ENCODE measurements at regions not wholly inside any gene's neighbourhood (a gene's known extent, or its start where the extent isn't known, plus 50 kb on each side); places are given as distances from the start of the nearest gene placed in this dataset.

DNA sequence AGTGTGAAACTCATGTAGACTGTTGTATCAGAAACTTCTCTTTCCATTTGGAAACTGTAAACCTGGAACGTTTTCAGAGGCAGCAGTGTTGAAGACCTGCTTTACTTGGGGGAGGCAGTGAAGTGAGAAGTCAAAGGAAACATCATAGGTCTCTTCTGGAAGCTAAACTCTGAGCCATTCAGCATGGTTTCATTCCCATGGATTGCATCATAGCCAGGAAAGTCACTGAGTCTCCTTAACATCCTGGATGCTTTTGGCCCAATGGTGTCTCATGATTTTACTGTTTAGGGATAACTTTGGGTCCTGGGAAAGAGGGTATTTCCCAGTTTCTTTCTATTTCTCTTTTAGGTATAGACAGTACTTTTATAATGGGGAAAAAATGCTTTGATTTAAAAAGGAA, 153.2 kb upstream of the E2F8 start:
- H3K4me3 ChIP-seq = no peak overlapping the region
- TF ChIP-seq, protein P1, sequence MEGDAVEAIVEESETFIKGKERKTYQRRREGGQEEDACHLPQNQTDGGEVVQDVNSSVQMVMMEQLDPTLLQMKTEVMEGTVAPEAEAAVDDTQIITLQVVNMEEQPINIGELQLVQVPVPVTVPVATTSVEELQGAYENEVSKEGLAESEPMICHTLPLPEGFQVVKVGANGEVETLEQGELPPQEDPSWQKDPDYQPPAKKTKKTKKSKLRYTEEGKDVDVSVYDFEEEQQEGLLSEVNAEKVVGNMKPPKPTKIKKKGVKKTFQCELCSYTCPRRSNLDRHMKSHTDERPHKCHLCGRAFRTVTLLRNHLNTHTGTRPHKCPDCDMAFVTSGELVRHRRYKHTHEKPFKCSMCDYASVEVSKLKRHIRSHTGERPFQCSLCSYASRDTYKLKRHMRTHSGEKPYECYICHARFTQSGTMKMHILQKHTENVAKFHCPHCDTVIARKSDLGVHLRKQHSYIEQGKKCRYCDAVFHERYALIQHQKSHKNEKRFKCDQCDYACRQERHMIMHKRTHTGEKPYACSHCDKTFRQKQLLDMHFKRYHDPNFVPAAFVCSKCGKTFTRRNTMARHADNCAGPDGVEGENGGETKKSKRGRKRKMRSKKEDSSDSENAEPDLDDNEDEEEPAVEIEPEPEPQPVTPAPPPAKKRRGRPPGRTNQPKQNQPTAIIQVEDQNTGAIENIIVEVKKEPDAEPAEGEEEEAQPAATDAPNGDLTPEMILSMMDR (IDR thresholded peaks at IDR 0.05) = no peak
- H3K9me3 ChIP-seq = no peaks in the 10 kb centered on the region
- H3K27me3 ChIP-seq (ENCODE audit: low read depth) = no peaks in the 10 kb centered on the region
- no peak for DNase-seq
- no peak overlapping the region for H3K27ac ChIP-seq
- peaks cover 6% of the 10 kb centered on the region for H3K4me1 ChIP-seq
- intact Hi-C loops (cut with DNase I) = no loop called here
- no peaks in the 10 kb centered on the region for H3K36me3 ChIP-seq
- no peak for ATAC-seq

DNA sequence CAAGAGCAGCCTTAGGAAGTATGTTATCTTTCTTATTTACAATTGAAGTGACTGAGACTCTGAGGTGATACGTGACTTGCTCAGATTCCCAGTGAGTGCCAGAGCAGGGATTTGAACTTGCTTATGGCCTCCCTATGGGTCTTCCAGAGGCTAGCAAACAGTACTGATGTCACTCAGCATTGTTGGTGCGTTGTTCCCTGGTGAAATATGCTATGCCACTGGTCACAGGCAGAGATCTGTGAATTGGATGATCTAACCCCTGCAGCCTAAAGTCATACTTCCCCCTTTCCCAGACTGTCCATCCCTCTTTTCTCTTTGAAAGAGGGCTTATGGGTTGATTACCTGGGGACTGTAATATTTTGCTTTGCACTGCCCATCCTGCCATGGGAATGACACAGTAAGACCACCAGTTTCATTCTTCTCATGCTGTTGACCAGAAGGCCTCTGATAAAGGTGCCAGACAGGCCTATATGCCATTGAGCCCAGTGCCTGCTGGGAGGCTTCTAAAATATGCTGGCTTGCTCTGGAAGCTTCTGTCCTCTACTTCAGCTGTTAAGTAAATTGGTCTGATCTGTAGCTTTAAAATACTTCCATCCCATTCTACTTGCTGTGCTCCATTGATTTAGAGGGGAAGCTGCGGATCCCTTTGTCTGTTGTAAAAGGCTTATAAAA, 152.2 kb upstream of the E2F8 start:
- TF ChIP-seq, protein P1 (IDR thresholded peaks at IDR 0.05) = no peak
- no peak for ATAC-seq
- no peaks in the 10 kb centered on the region for H3K36me3 ChIP-seq
- peaks cover 9% of the 10 kb centered on the region for H3K4me1 ChIP-seq
- intact Hi-C loops (cut with DNase I) = no loop called here
- no peak for DNase-seq
- H3K9me3 ChIP-seq = no peaks in the 10 kb centered on the region
- no peak overlapping the region for H3K4me3 ChIP-seq
- no peak overlapping the region for H3K27ac ChIP-seq
- no peaks in the 10 kb centered on the region for H3K27me3 ChIP-seq (ENCODE audit: low read depth)

DNA sequence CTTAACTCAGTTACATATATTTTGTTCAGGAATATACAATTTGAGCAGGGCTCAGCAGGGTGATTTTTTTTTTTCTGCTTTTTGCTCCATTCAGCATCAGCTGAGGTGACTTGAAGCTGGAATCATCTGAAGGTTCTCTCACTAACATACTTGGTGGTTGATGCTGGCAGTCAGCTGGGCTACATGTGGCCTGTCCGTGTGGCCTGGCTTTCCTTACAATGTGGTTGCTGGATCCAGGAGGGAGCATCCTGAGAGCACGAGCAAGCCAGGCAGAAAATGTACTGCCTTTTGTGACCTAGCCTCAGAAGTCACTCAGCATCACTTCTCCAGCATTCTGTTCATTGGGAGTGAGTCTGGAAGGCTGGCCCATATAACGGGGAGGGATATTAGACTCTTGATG, 151.6 kb upstream of the E2F8 start:
- H3K27ac ChIP-seq = no peak overlapping the region
- H3K9me3 ChIP-seq = no peaks in the 10 kb centered on the region

DNA sequence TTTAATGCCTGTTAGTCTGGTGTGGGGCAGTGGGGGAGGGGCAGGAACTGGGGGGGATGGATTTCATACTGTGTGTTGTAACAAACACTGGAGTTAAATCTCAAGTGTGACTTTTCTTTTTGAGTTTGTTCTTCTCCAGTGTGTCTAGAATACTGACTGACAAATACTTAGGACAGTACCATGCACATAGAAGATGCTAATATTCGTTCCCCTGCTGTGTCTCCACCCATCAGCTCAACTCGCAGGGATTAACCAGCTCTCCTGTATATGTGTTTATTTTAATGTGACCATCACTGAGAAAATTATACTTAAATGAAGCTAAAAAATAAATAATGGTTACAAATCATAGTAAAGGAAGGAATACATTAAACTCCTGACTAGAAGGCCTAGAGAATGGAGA, 150.9 kb upstream of the E2F8 start:
- H3K27ac ChIP-seq = no peak overlapping the region
- no peaks in the 10 kb centered on the region for H3K36me3 ChIP-seq
- ATAC-seq (no peak), DNase-seq (no peak)
- H3K9me3 ChIP-seq = no peaks in the 10 kb centered on the region
- H3K27me3 ChIP-seq (ENCODE audit: low read depth) = no peaks in the 10 kb centered on the region
- TF ChIP-seq, protein P1 (IDR thresholded peaks at IDR 0.05) = no peak
- H3K4me1 ChIP-seq = peaks cover 5% of the 10 kb centered on the region
- no peak overlapping the region for H3K4me3 ChIP-seq
- intact Hi-C loops (cut with DNase I) = no loop called here

More for the DNA sequence above, 151.6 kb upstream of the E2F8 start:
- H3K36me3 ChIP-seq = no peaks in the 10 kb centered on the region
- intact Hi-C loops (cut with DNase I) = no loop called here
- H3K27me3 ChIP-seq (ENCODE audit: low read depth) = no peaks in the 10 kb centered on the region
- H3K4me3 ChIP-seq = no peak overlapping the region
- peaks cover 5% of the 10 kb centered on the region for H3K4me1 ChIP-seq
- TF ChIP-seq, protein P1 (IDR thresholded peaks at IDR 0.05) = no peak
- DNase-seq (no peak), ATAC-seq (no peak)

DNA sequence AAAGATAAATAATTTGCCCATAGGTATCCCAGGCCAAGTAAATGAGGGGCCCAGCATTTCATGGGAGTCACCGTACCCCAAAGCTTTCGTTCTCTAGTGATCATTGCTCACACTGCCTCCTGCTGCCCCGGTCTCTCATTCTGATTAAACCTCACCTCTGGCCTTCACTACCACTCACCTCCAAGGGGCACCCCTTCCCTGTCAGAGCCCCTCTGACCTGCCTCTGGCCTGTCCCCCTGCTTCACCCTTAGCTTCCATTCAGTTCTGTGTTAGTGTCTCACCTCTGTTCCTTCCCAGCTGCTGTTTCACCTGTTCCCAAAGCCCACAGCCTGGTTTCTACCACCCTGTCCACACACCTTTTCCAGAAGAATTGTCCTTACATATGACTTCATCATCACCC, 150.3 kb upstream of the E2F8 start:
- no peaks in the 10 kb centered on the region for H3K27me3 ChIP-seq (ENCODE audit: low read depth)
- TF ChIP-seq, protein P1 (IDR thresholded peaks at IDR 0.05) = no peak
- intact Hi-C loops (cut with DNase I) = no loop called here
- H3K4me3 ChIP-seq = no peak overlapping the region
- H3K27ac ChIP-seq = no peak overlapping the region
- DNase-seq (no peak), ATAC-seq (no peak)
- no peaks in the 10 kb centered on the region for H3K36me3 ChIP-seq
- peaks cover 5% of the 10 kb centered on the region for H3K4me1 ChIP-seq
- no peaks in the 10 kb centered on the region for H3K9me3 ChIP-seq

Measured in lower lobe of right lung (tissue), 2 donors.